OCI-LY1 (cell line): ENCODE measurements at regions not wholly inside any gene's neighbourhood (a gene's known extent, or its start where the extent isn't known, plus 50 kb on each side); places are given as distances from the start of the nearest gene placed in this dataset.

Experiments
- EZH2 ChIP-seq: fragments of 200-600 bp; sonication (generic), shearing (Covaris generic); IDR thresholded peaks from 2 replicates; pipeline ENCODE4 v1.8.0; 2017; ENCODE audit warnings: borderline replicate concordance, mixed run types, mild to moderate bottlenecking, antibody characterized with exemption, low read length, moderate library complexity, mixed read lengths
- TF ChIP-seq, protein P1 (sequence below): fragments of 200-600 bp; sonication (generic), shearing (Covaris generic); IDR thresholded peaks from 2 replicates; pipeline ENCODE4 v1.5.1; 2017; ENCODE audit warnings: mild to moderate bottlenecking, antibody characterized with exemption, low read length, moderate library complexity, mixed read lengths

DNA sequence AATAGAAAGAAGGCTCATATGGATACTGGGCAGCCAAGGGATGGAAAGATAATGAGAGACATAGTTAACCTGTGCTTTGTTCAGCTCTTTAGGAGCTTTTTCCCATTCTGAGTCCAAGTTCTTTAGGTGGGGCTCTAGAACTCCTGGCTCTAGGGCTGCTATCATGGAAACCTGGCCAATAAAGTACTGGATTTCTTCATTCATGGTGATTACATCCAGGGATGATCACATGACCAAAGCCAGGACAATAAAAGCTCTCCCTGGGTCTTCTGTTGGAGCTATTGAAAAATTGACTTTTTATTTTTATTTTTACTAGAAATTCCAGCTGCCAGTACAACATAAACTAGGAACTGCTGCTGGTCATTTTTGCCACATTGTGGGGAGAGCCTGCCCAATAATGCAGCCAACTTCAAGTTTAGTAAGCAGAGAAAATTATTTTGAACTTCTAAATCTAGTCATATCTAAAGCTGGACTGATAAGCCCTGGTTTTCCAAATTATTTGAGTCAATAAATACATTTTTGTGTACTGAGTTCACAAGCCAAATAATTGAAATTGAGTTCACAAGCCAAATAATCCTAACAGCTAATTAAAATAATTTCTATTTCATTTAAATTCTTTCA lies 224.9 kb upstream of the STARD13 start:
- TF ChIP-seq, protein P1, sequence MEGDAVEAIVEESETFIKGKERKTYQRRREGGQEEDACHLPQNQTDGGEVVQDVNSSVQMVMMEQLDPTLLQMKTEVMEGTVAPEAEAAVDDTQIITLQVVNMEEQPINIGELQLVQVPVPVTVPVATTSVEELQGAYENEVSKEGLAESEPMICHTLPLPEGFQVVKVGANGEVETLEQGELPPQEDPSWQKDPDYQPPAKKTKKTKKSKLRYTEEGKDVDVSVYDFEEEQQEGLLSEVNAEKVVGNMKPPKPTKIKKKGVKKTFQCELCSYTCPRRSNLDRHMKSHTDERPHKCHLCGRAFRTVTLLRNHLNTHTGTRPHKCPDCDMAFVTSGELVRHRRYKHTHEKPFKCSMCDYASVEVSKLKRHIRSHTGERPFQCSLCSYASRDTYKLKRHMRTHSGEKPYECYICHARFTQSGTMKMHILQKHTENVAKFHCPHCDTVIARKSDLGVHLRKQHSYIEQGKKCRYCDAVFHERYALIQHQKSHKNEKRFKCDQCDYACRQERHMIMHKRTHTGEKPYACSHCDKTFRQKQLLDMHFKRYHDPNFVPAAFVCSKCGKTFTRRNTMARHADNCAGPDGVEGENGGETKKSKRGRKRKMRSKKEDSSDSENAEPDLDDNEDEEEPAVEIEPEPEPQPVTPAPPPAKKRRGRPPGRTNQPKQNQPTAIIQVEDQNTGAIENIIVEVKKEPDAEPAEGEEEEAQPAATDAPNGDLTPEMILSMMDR, result no peak
- no peak for TF ChIP-seq EZH2
